ENCODE measurements at regions not wholly inside any gene's neighbourhood (a gene's known extent, or its start where the extent isn't known, plus 50 kb on each side); places are given as distances from the start of the nearest gene placed in this dataset.

- Histone ChIP-seq H3K9ac (ENCODE audit: low read length) (no peak overlapping the region), H3K4me3 (ENCODE audit: low read length) (no peak overlapping the region), H2AFZ (ENCODE audit: low read length) (no peak overlapping the region), H3K79me2 (ENCODE audit: low read length) (no peaks in the 10 kb centered on the region), H3K9me3 (ENCODE audit: low read length) (no peaks in the 10 kb centered on the region), H3K27me3 (ENCODE audit: low read length) (0 out of 2 replicates have a peak, but pooled peaks cover 5% of the 10 kb centered on the region), H4K20me1 (ENCODE audit: low read length) (no peaks in the 10 kb centered on the region), H3K4me1 (ENCODE audit: insufficient read depth, low read length) (peaks cover 8% of the 10 kb centered on the region; the same call in 1 of the 2 replicates), H3F3A (ENCODE audit: low read length, unreplicated experiment) (no peaks in the 10 kb centered on the region), H3K36me3 (ENCODE audit: low read depth, low read length) (no peaks in the 10 kb centered on the region), H3K9me2 (replicated peaks; ENCODE audit: low read length) (no peaks in the 10 kb centered on the region), H3K4me2 (ENCODE audit: low read length) (no peak overlapping the region), H3K27ac (ENCODE audit: low read length) (no peak overlapping the region)
- no TSS peak for BruUV-seq (replicated peaks)
- ATAC-seq, result no peak
- intact Hi-C loops (cut with micrococcal nuclease), result no loop called here
- TF ChIP-seq EZH2phosphoT487 (IDR thresholded peaks at IDR 0.05; ENCODE audit: borderline replicate concordance, low read length), result no peak
- TF ChIP-seq EZH2 (IDR thresholded peaks at IDR 0.05; ENCODE audit: low read length, unreplicated experiment), result no peak
- TF ChIP-seq CTCF (conservative IDR thresholded peaks at IDR 0.05; ENCODE audit: low read depth, low read length), result no peak
- CTCF ChIA-PET, result no interaction called here
- POLR2A ChIA-PET (ENCODE audit: unreplicated experiment), result no interaction called here
- DNase-seq, result no peak
Measured at GRCh38 chr1:47551971-47552528, 114.2 kb downstream of the FOXD2 start.

DNA sequence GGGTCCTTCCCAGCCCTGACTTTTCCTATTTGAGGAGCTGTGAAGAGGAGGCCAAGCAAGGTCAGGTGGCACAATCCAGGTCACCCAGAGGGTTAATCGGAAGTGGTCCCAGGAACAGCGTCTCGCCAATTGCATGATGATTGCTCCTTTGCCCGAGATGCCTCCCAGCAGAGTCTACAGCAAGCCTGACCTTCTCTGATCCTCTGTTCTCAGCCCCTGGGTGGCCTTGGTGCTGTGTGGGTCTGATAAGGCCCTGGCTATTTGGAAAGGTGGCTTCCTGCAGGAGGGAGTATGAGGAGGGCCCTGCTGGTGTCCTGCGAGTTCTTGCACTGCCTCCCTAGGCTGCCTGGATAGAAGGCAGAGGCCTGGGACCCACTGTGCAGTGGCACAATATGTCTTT lies 116.2 kb downstream of the FOXD2 start:
- no peak overlapping the region for H2AFZ ChIP-seq (ENCODE audit: low read length)
- ChIA-PET POLR2A (ENCODE audit: unreplicated experiment) (no interaction called here), CTCF (no interaction called here)
- ATAC-seq (no peak), DNase-seq (no peak)
- no peaks in the 10 kb centered on the region for H4K20me1 ChIP-seq (ENCODE audit: low read length)
- intact Hi-C loops (cut with micrococcal nuclease), result no loop called here
- no peaks in the 10 kb centered on the region for H3K9me3 ChIP-seq (ENCODE audit: low read length)
- H3K4me2 ChIP-seq (ENCODE audit: low read length), result no peak overlapping the region
- H3K79me2 ChIP-seq (ENCODE audit: low read length), result no peaks in the 10 kb centered on the region
- H3K27me3 ChIP-seq (ENCODE audit: low read length), result 0 out of 2 replicates have a peak, but pooled peaks cover 5% of the 10 kb centered on the region
- no peak overlapping the region for H3K4me3 ChIP-seq (ENCODE audit: low read length)
- TF ChIP-seq EZH2phosphoT487 (IDR thresholded peaks at IDR 0.05; ENCODE audit: borderline replicate concordance, low read length) (no peak), CTCF (conservative IDR thresholded peaks at IDR 0.05; ENCODE audit: low read depth, low read length) (no peak), EZH2 (IDR thresholded peaks at IDR 0.05; ENCODE audit: low read length, unreplicated experiment) (no peak)
- no TSS peak for BruUV-seq (replicated peaks)
- H3F3A ChIP-seq (ENCODE audit: low read length, unreplicated experiment), result no peaks in the 10 kb centered on the region
- peaks cover 17% of the 10 kb centered on the region for H3K4me1 ChIP-seq (ENCODE audit: insufficient read depth, low read length)
- H3K27ac ChIP-seq (ENCODE audit: low read length), result no peak overlapping the region
- H3K36me3 ChIP-seq (ENCODE audit: low read depth, low read length), result no peaks in the 10 kb centered on the region
- no peak overlapping the region for H3K9ac ChIP-seq (ENCODE audit: low read length)
- no peaks in the 10 kb centered on the region for H3K9me2 ChIP-seq (replicated peaks; ENCODE audit: low read length)

DNA sequence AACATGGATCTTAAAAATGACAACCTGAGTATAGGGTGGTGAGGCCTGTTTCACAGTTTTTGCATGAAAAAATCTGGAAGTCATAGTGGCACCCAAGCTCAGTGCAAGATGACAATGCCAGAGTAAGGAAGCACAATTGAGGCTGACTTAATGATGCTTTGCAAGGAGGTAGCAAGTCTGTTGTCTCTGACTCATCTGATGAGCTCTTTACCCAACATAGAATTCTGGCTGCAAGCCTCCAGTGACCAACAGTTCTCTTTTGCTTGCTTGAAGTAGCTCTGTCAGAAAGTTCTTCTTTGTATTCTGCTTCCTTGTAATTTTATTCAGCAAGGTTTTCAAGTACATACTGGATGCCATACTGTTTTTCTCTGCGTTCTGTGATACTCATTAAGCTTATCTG lies 117.1 kb downstream of the FOXD2 start:
- Histone ChIP-seq H3K4me3 (ENCODE audit: low read length) (no peak overlapping the region), H3K27ac (ENCODE audit: low read length) (no peak overlapping the region), H4K20me1 (ENCODE audit: low read length) (no peaks in the 10 kb centered on the region), H3K9me2 (replicated peaks; ENCODE audit: low read length) (no peaks in the 10 kb centered on the region), H2AFZ (ENCODE audit: low read length) (no peak overlapping the region), H3K79me2 (ENCODE audit: low read length) (no peaks in the 10 kb centered on the region), H3K4me1 (ENCODE audit: insufficient read depth, low read length) (peaks cover 21% of the 10 kb centered on the region), H3K9ac (ENCODE audit: low read length) (no peak overlapping the region), H3K9me3 (ENCODE audit: low read length) (no peaks in the 10 kb centered on the region), H3K4me2 (ENCODE audit: low read length) (no peak overlapping the region), H3K27me3 (ENCODE audit: low read length) (0 out of 2 replicates have a peak, but pooled peaks cover 5% of the 10 kb centered on the region), H3K36me3 (ENCODE audit: low read depth, low read length) (no peaks in the 10 kb centered on the region), H3F3A (ENCODE audit: low read length, unreplicated experiment) (no peaks in the 10 kb centered on the region)
- intact Hi-C loops (cut with micrococcal nuclease), result no loop called here
- TF ChIP-seq CTCF (conservative IDR thresholded peaks at IDR 0.05; ENCODE audit: low read depth, low read length) (no peak), EZH2 (IDR thresholded peaks at IDR 0.05; ENCODE audit: low read length, unreplicated experiment) (no peak), EZH2phosphoT487 (IDR thresholded peaks at IDR 0.05; ENCODE audit: borderline replicate concordance, low read length) (no peak)
- DNase-seq (peak; percentile 55), ATAC-seq (no peak)
- POLR2A ChIA-PET (ENCODE audit: unreplicated experiment), result no interaction called here
- CTCF ChIA-PET, result no interaction called here
- no TSS peak for BruUV-seq (replicated peaks)
